Mucosa of descending colon (tissue), 3 donors: ENCODE measurements at regions not wholly inside any gene's neighbourhood (a gene's known extent, or its start where the extent isn't known, plus 50 kb on each side); places are given as distances from the start of the nearest gene placed in this dataset.

Experiments
- ATAC-seq: fragments of 200-7000 bp; cut with Tn5 transposase; one replicate; pipeline ENCODE4 v1.9.1; 2020; ENCODE audit warnings: mild to moderate bottlenecking, moderate library complexity
- DNase-seq, 3 donors: peaks; one replicate each; pipeline ENCODE4 v3.0.0-alpha.2; 2020
- H3K36me3 ChIP-seq: fragments of 200-600 bp; one replicate; pipeline ENCODE4 v1.8.0; 2021; ENCODE audit warnings: low read depth, mild to moderate bottlenecking
- H3K4me1 ChIP-seq: fragments of 200-600 bp; one replicate; pipeline ENCODE4 v1.8.0; 2021; ENCODE audit warnings: low read depth, mild to moderate bottlenecking
- H3K4me3 ChIP-seq: fragments of 200-600 bp; one replicate; pipeline ENCODE4 v1.8.0; 2021; ENCODE audit warnings: mild to moderate bottlenecking
- H3K9me3 ChIP-seq: fragments of 200-600 bp; one replicate; pipeline ENCODE4 v1.8.0; 2021; ENCODE audit warnings: mild to moderate bottlenecking
- CTCF ChIP-seq: fragments of 200-600 bp; IDR thresholded peaks from one replicate; pipeline ENCODE4 v1.8.0; 2022; ENCODE audit warnings: antibody characterized with exemption, mild to moderate bottlenecking
- intact Hi-C, 2 donors: fragments of 100-400 bp; cut with DNase I in 1 of 2; cut with micrococcal nuclease in 1 of 2; formaldehyde crosslinking; loops; one replicate each; pipeline versions ENCODE4 v1.11.0 to v1.11.1; 2022; cut with DNase I, micrococcal nuclease
- donor health status: DM: no; HTN: no; CAD: no; lungs with moderate emphysema.
- donor health status: DM: no; HTN: no; CAD: no.
- donor health status: DM: no; HTN: yes; CAD: no.

GRCh38 chr5:30994902-30995301 lies 198.6 kb upstream of the CDH6 start:
- Histone ChIP-seq H3K9me3 (no peaks in the 10 kb centered on the region), H3K36me3 (no peaks in the 10 kb centered on the region), H3K4me1 (no peaks in the 10 kb centered on the region), H3K4me3 (no peak overlapping the region)
- TF ChIP-seq CTCF, result no peak
- DNase-seq (no peak), ATAC-seq (no peak)
- intact Hi-C loops, result no loop called here

GRCh38 chr5:30994176-30994575 lies 199.3 kb upstream of the CDH6 start:
- Histone ChIP-seq H3K36me3 (no peaks in the 10 kb centered on the region), H3K4me3 (no peak overlapping the region), H3K4me1 (no peaks in the 10 kb centered on the region), H3K9me3 (no peaks in the 10 kb centered on the region)
- TF ChIP-seq CTCF, result no peak
- ATAC-seq (no peak), DNase-seq (no peak)
- intact Hi-C loops, result no loop called here

GRCh38 chr5:30991462-30991861 lies 202.0 kb upstream of the CDH6 start:
- no peaks in the 10 kb centered on the region for H3K36me3 ChIP-seq
- TF ChIP-seq CTCF, result no peak
- no peak for DNase-seq
- ATAC-seq, result no peak
- H3K4me3 ChIP-seq, result no peak overlapping the region
- intact Hi-C loops, result no loop called here
- H3K9me3 ChIP-seq, result no peaks in the 10 kb centered on the region
- H3K4me1 ChIP-seq, result no peaks in the 10 kb centered on the region

GRCh38 chr5:30981576-30981975 lies 211.9 kb upstream of the CDH6 start:
- TF ChIP-seq CTCF, result no peak
- no peaks in the 10 kb centered on the region for H3K9me3 ChIP-seq
- no peaks in the 10 kb centered on the region for H3K36me3 ChIP-seq
- H3K4me3 ChIP-seq, result no peak overlapping the region
- ATAC-seq, result no peak
- H3K4me1 ChIP-seq, result no peaks in the 10 kb centered on the region
- intact Hi-C loops, result no loop called here
- no peak for DNase-seq

GRCh38 chr5:30968971-30969370 lies 224.5 kb upstream of the CDH6 start:
- DNase-seq (no peak), ATAC-seq (no peak)
- no peaks in the 10 kb centered on the region for H3K4me1 ChIP-seq
- no peak for TF ChIP-seq CTCF
- H3K4me3 ChIP-seq, result no peak overlapping the region
- H3K36me3 ChIP-seq, result no peaks in the 10 kb centered on the region
- H3K9me3 ChIP-seq, result no peaks in the 10 kb centered on the region
- intact Hi-C loops, result no loop called here

- Histone ChIP-seq H3K36me3 (no peaks in the 10 kb centered on the region), H3K9me3 (no peaks in the 10 kb centered on the region), H3K4me3 (no peak overlapping the region), H3K4me1 (no peaks in the 10 kb centered on the region)
- ATAC-seq (no peak), DNase-seq (no peak)
- intact Hi-C loops, result no loop called here
- no peak for TF ChIP-seq CTCF
Measured at GRCh38 chr5:30960036-30960435, 233.4 kb upstream of the CDH6 start.
